ENCODE measurements at regions not wholly inside any gene's neighbourhood (a gene's known extent, or its start where the extent isn't known, plus 50 kb on each side); places are given as distances from the start of the nearest gene placed in this dataset.
"Not testable (repeated sequence)": the region's sequence is repeated elsewhere in the genome, so short reads cannot be mapped to it uniquely, and the experiment has no call there.

GRCh38 chr9:66152406-66152805 lies 415.5 kb downstream of the FOXD4L4 start:
- intact Hi-C loops (cut with DNase I); H3K27me3 ChIP-seq; H3K27ac ChIP-seq; H3K4me1 ChIP-seq (replicated peaks in 1 of 2); DNase-seq; H3K4me3 ChIP-seq; H3K9me3 ChIP-seq (replicated peaks in 1 of 3); H3K36me3 ChIP-seq (replicated peaks in 1 of 2): not testable (repeated sequence)
- WGBS, 4 donors, result 0% methylated on average over 2 to 9 of the region's 30 CpGs; no CpG with 5 or more reads in 2 of the 4 donors

- peak overlapping the region in 1 of 4 donors; percentile 39 for H3K4me3 ChIP-seq
- WGBS, 4 donors, result 0 to 2% methylated on average over 6 to 35 of the region's 59 CpGs; no CpG with 5 or more reads in 2 of the 4 donors
- H3K4me1 ChIP-seq (replicated peaks in 1 of 2); H3K9me3 ChIP-seq (replicated peaks in 1 of 3); intact Hi-C loops (cut with DNase I); H3K36me3 ChIP-seq (replicated peaks in 1 of 2); H3K27me3 ChIP-seq; H3K27ac ChIP-seq: not testable (repeated sequence)
- peak; percentile 26 to 73 (median 65) for DNase-seq
- TF ChIP-seq CTCF (IDR thresholded peaks at IDR 0.05), result peak in 2 of 6 experiments; percentile 8 to 24
Measured at GRCh38 chr9:66153021-66153725, 416.2 kb downstream of the FOXD4L4 start.

GRCh38 chr9:66153971-66154691 lies 417.2 kb downstream of the FOXD4L4 start:
- H3K27ac ChIP-seq; intact Hi-C loops (cut with DNase I); H3K9me3 ChIP-seq (replicated peaks in 1 of 3); H3K27me3 ChIP-seq; H3K4me3 ChIP-seq; H3K36me3 ChIP-seq (replicated peaks in 1 of 2); H3K4me1 ChIP-seq (replicated peaks in 1 of 2): not testable (repeated sequence)
- 19 to 27% methylated on average over 15 to 19 of the region's 40 CpGs; no CpG with 5 or more reads in 2 of the 4 donors for WGBS, 4 donors
- DNase-seq, result peak in 4 of 7 donors; percentile 9 to 64 (median 16)

GRCh38 chr9:66182316-66182715 lies 445.4 kb downstream of the FOXD4L4 start:
- H3K9me3 ChIP-seq (replicated peaks in 1 of 3); DNase-seq; H3K27ac ChIP-seq; intact Hi-C loops (cut with DNase I); H3K36me3 ChIP-seq (replicated peaks in 1 of 2); H3K27me3 ChIP-seq; H3K4me1 ChIP-seq (replicated peaks in 1 of 2); H3K4me3 ChIP-seq: not testable (repeated sequence)
- WGBS, 4 donors, result 75 to 86% (median 81%) methylated on average over 4 to 6 of the region's 7 CpGs

GRCh38 chr9:66183648-66184047 lies 446.7 kb downstream of the FOXD4L4 start:
- H3K27me3 ChIP-seq; H3K4me1 ChIP-seq (replicated peaks in 1 of 2); H3K27ac ChIP-seq; DNase-seq; H3K36me3 ChIP-seq (replicated peaks in 1 of 2); H3K9me3 ChIP-seq (replicated peaks in 1 of 3); intact Hi-C loops (cut with DNase I); H3K4me3 ChIP-seq: not testable (repeated sequence)
- WGBS, 4 donors, result 68 to 85% (median 80%) methylated on average over 2 of the region's 2 CpGs

- H3K9me3 ChIP-seq (replicated peaks in 1 of 3); H3K27ac ChIP-seq; intact Hi-C loops (cut with DNase I); H3K27me3 ChIP-seq; H3K4me1 ChIP-seq (replicated peaks in 1 of 2); H3K36me3 ChIP-seq (replicated peaks in 1 of 2); H3K4me3 ChIP-seq; DNase-seq: not testable (repeated sequence)
- WGBS, 4 donors, result 76 to 84% methylated on average over 2 of the region's 4 CpGs; no CpG with 5 or more reads in 2 of the 4 donors
Measured at GRCh38 chr9:66197199-66197598, 460.3 kb downstream of the FOXD4L4 start.

GRCh38 chr9:66198421-66198820 lies 461.5 kb downstream of the FOXD4L4 start:
- WGBS, 4 donors, result 34 to 68% (median 44%) methylated on average over 3 to 16 of the region's 22 CpGs
- H3K4me3 ChIP-seq; H3K4me1 ChIP-seq (replicated peaks in 1 of 2); DNase-seq; intact Hi-C loops (cut with DNase I); H3K9me3 ChIP-seq (replicated peaks in 1 of 3); H3K27ac ChIP-seq; H3K36me3 ChIP-seq (replicated peaks in 1 of 2); H3K27me3 ChIP-seq: not testable (repeated sequence)

GRCh38 chr9:66206617-66207016 lies 469.7 kb downstream of the FOXD4L4 start:
- H3K9me3 ChIP-seq (replicated peaks in 1 of 3); H3K4me3 ChIP-seq; H3K4me1 ChIP-seq (replicated peaks in 1 of 2); H3K27me3 ChIP-seq; H3K36me3 ChIP-seq (replicated peaks in 1 of 2); intact Hi-C loops (cut with DNase I); H3K27ac ChIP-seq; DNase-seq: not testable (repeated sequence)
- no CpG with 5 or more reads among the region's 1 CpG for WGBS, 4 donors

- 78 to 100% methylated on average over 1 of the region's 2 CpGs; no CpG with 5 or more reads in 2 of the 4 donors for WGBS, 4 donors
- H3K36me3 ChIP-seq (replicated peaks in 1 of 2); intact Hi-C loops (cut with DNase I); H3K9me3 ChIP-seq (replicated peaks in 1 of 3); H3K27ac ChIP-seq; H3K4me3 ChIP-seq; H3K27me3 ChIP-seq; DNase-seq; H3K4me1 ChIP-seq (replicated peaks in 1 of 2): not testable (repeated sequence)
Measured at GRCh38 chr9:66207914-66208313, 471.0 kb downstream of the FOXD4L4 start.

- H3K4me3 ChIP-seq; H3K36me3 ChIP-seq (replicated peaks in 1 of 2); H3K4me1 ChIP-seq (replicated peaks in 1 of 2); DNase-seq; H3K27ac ChIP-seq; H3K27me3 ChIP-seq; intact Hi-C loops (cut with DNase I); H3K9me3 ChIP-seq (replicated peaks in 1 of 3): not testable (repeated sequence)
- 80 to 100% methylated on average over 1 of the region's 4 CpGs; no CpG with 5 or more reads in 2 of the 4 donors for WGBS, 4 donors
Measured at GRCh38 chr9:66244763-66245162, 507.8 kb downstream of the FOXD4L4 start.
